GM21390 (cell line): ENCODE measurements at regions not wholly inside any gene's neighbourhood (a gene's known extent, or its start where the extent isn't known, plus 50 kb on each side); places are given as distances from the start of the nearest gene placed in this dataset.

Source experiments
- ATAC-seq: cut with Tn5 transposase; IDR thresholded peaks from one replicate; pipeline ENCODE4 v1.9.1; 2021; ENCODE audit not compliant: unreplicated experiment

DNA sequence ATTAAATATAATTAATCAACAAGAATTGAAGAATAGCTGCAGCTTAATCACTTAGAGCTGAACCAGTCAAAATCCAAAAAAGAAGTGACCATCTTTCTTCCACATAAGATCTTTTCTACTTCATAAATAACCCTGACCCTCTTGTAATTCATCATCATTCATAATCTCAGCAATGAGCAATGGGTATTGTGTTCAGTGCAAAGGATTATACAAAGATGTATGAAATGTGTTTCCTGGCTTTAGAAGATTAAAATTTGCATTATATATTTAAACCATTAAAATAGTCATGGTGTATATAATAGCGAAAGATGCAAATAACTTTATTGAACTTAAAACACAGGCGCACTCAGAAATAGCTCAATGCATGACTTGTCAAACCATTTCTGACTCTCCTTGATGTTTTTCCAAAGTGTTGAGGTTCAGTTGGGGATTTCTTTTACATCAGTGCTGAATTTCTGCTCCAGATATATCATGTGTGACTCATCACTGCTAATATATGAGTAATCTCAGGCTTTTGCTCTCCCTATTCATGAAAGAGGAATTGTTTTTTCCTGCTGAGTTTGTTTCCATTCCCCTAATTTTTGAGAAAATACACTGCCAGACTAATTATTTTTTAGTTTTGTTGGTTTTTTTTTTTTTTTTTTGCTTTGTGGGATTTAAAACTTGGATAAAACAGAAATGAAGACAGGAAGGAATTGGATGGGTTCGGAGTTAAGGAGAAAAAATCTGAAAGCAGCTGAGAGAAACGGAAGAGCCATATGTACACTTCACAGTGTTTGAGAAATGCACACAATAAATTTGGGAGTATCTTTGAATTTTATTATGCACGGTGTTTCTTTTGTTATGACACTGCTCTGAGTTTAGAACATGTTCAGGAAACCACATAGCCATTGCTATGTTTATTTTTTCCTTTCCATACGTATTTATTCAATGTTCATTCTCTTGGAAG is 290.1 kb upstream of the PCDH7 start:
- no peak for ATAC-seq

DNA sequence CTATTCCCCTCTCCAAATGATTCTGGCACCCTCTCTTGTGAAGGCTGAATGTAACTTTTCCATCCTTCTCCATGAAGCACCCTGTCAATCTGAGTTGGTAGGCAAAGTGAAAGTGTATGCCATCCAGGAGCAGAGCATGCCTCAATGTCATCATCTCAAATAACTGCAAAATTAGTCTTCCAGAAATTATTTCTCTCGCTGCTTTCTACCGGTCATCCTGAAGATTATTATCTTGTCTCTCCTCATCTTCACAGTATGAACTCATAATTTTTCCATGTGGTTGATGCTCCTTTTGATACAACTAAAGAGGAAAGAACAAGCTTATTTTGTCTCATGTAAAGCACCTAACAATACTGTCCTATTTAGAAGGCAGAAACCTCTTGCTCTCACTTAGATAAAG is 285.5 kb upstream of the PCDH7 start:
- ATAC-seq = no peak

DNA sequence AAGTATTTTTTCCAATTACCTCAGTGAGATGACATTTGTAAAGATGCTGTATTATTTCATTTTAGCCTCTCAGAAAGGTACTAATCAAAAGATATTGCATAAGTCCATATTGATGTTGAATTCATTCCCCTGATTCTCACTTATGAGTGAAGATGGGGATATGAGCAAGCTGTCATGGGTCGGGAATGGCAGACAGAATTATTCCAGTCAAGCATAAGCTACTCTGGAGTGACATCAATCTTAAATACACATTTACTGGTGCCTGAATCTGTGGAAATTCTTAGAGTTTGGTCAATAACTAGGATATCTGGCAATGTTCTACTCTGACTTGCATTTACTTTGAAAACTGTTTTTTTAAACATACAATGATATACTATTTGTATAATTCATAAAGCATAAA is 283.8 kb upstream of the PCDH7 start:
- ATAC-seq = no peak

DNA sequence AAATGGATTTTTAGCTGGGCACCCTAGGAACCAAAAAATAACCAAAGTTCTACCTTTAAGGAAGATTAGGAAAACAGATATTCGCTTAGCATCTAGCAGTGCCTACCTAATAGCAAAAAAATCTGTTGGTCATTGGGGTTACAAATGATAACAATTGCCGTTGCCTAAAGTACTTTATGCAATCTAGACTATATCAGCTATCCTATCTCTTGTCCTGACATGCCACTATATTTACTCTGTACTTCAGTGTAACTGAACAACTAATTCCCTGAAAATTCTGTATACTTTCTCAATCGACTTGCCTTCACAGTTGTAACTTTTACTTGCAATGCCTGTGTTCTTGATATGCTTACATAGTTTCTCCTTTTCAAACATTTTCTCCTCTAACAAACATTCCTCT is 282.9 kb upstream of the PCDH7 start:
- no peak for ATAC-seq

DNA sequence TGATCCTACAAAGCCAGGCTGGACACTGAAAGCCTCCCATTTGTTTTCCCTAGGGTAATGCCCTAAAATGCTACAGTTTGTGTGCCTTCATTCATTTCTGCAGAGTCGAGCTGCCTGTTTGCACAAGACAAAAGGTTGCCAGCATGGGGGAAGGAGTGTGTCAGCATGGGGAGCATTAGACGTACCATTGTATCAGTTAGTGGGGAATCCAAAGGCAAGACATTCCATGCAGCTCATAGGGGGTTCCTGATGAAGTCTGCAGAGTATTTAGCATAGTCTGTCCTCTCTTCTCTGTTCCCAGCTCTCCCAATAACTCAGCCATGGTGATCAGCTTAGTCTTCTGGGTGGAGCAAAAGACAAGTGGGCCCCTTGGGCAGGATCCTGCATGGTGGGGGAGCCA is 276.9 kb upstream of the PCDH7 start:
- no peak for ATAC-seq

DNA sequence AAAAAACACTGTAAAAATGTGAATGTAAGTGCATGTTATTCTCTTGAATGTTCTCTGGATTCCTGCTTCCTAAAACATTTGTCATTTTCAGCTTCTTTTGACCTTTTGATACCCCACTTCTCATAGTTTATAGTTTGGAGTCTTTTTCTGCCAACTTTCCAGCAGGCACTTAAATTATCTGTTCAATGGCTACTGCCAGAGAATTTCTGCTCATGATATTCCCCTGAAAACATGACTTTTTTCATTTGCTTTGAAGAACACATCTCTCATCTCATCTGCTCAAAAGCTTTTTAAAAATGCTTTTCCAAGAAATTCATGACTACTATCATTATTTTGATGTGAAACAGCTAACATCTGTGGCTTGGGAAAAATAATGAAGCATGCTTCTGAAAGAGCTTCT is 269.7 kb upstream of the PCDH7 start:
- no peak for ATAC-seq

DNA sequence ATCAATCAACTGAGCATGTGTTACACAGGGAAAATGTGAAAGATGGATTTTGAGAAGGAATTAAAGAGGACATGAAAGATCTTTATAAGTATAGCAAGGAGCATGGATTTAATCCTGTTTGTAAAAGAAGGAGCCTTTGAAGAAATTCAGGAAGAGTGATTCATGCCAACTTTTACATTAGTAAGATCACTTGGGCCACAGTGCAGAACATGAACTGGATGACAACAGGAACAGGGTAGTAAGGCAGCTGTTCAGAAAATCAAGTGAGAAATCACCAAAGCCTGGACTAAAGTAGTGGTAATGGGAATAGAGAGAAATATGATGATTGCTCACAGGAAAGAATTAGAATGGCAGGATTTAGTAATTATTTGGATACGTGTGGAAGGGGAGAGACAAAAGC is 265.7 kb upstream of the PCDH7 start:
- ATAC-seq = no peak

DNA sequence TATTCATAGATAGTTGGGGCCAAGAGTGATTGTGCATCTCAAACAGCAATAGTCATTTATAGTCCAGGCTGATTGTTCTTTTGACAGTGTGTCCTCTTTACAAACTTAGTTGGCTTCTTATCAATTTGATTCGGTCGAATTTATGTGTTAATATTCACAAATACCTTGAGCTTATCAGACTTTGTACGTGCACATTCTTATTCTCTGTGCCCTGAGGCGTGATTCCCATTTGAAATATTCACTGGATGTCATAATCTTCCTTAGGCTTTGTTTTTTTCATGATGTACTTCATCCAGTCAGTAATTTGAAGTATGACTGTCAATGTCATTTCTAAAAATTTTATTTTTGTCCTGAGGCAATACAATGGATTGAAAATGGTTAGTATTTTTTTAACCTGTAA is 263.5 kb upstream of the PCDH7 start:
- no peak for ATAC-seq

DNA sequence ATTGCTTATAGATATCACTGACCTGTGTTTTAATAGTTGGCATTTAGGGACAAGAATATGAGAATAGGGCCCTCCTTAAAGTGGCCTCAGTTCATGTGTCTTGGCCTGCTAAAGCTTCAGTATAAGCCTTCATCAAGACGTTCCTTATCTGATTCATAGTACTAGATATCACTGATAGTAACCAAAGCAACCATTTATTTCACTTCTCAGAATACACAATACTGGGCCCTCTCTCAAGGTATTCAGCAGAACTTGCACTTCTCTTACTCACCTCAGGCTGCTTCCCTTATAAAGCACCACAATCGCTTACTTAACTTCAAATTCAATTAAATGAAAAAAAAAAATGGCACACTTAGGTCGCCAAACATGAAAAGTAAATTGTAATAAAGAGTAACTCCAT is 259.4 kb upstream of the PCDH7 start:
- ATAC-seq = no peak

DNA sequence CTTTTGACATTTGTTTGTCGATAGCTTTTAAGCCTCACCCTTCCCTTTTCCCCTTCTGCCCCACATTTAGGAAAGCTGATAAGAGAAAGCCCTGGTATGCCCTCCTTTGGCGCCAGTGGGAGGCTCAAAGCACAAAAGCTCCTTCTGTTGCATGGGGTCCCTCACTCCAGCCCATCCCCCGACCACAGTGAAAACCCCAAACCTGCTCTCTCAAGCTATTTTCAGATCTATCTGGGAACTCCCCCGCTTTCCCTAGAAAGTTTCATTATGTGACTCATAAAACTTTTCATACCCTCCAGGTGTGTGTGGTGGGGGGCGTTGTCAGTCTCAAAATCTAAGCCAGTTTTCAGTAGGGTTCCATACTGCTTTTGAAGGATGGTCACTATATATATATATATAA is 259.0 kb upstream of the PCDH7 start:
- no peak for ATAC-seq

DNA sequence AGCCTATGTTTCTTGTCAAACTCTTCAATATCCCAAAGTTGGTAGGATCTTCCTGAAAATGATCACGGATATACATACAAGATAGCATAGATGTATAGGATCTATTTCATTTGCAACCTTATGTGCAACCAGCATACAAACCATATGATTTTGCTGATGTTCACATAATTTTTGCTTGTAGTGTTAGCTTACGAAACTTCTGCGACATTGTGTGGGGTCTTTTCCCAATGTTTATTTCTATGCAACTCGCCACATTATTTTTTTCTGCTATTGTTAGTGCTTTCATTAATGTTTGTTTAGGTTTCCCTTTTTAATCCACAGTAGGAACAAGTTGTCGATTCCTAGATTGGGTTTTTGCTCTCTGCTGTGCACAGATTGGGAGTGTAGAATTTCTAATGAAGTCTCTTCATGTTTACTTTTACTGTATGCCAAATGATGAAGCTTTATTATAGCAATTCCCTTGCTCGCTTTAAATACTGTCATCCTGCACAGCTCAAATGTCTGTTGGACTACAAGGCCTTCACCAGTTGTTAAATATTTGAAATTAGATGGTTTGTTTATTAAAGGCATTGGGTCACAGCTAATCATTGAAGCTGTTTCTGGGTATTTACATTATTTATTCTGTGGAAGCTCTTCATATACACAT is 257.6 kb upstream of the PCDH7 start:
- ATAC-seq = no peak

DNA sequence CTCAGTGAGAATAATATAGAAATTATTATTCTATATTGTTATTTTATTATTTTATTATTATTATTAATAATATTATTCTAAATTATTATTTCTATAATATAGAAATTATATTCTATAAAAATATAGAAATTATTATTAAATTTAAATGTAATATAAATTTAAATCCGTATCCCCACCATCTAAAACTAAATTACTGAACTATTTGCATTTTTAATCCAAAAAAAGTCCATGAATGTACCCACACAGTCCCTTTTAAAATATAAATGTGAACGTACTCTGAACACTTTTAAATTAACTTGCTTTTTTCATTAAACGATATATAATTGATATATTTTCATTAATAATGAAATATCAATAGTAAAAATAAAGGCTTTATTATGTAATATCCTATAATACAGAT is 248.3 kb upstream of the PCDH7 start:
- no peak for ATAC-seq

DNA sequence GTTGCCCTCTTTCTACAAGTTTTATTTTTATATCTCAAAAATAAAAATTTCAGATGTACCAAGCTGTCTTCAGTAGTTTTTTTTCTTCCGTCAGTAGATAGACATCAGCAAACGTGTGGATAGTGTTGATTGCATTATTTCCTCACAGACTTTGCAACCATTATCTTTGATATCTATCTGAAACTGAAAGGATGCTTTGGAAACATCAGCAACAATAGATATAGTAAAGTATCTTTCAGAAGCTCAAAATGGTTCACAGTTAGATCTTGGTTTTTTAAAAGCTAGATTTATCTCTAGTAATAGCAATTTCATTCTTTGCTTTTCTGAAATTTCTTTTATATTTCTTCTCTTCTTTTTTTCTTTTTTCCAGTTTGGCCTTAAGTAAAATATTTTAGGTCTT is 246.9 kb upstream of the PCDH7 start:
- ATAC-seq = no peak

DNA sequence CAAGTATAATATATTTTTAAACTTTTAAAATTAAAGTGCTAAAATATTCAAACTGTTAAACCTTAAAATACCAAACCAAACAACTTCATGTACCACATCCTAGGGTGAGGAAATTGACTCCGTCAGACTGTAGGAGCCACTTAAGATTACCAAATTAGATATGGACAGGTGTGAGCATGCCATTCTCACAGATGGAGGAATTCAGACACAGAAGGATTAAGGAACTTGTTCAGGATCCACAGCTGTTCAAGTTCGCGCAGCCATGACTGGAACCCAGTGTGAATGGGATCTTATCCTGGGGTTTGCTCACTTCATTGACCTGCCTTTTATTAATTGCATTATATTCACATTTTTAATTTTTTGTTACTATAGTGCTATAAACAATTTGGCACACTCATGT is 224.9 kb upstream of the PCDH7 start:
- ATAC-seq = no peak

DNA sequence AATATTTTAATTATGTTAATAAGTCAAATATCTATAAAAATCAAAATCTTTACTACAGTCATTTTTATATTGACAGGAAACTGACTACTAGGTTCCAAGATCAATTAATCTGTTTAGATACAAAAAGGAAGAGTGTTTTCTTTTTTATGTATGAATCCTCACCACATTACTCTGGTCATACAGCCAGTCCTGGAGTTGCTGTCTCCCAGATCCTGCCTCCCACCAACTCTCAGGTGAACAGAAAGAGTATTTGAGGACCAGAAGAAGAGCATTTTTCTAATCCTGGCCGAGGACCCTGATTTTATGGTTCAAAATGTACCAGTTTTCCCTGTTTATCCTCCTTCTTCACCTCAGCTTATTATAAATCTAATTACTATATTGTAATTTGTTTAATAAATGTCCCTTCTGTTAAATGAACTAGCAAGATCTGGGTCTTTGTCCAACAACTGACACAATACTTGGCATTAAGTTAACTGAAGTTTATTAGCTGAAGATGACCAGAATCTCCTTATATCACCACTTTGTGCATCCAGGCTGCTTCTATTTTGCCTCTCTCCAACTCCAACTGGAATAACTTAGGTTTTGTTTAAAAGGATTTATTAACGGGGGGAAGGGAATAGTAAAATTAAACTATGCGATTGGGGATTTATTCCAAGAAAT is 224.4 kb upstream of the PCDH7 start:
- ATAC-seq = no peak

DNA sequence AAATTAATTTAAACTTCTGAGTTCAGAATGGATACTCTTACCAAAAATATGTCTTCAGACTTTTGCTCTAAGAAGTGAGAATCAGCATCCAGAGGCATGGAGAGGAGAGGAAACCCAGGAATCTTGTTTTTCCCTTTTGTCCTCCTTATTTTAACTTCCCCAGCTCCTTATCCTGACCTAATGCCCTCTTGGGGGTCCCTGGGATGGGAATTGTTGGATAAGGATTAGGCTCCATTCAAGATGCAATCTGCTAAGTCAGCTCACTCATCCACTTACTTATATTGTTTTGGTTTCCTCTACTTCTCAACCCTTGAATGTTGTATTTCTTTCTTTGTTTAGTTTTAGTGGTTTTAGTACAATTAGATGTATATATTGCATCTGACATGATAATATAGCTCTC is 208.4 kb upstream of the PCDH7 start:
- ATAC-seq = no peak

DNA sequence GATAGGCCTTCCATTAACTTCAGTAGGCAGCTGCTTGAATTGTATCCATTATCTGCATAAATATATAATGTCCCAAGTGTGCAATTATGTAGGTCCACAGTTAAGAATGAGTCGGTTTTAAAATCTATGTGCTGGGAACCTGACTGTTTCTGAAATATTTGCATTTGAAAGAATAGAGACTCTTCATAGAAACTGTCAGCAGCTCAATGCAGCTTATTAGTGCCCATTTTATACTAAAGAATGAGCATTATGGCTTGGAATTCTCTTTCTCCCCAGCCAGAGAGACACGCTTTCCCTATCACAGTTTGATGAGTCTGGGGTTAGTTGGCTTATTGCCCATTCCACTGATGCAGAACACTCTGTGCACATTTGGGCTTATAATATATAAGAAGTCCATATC is 202.0 kb upstream of the PCDH7 start:
- ATAC-seq = no peak

DNA sequence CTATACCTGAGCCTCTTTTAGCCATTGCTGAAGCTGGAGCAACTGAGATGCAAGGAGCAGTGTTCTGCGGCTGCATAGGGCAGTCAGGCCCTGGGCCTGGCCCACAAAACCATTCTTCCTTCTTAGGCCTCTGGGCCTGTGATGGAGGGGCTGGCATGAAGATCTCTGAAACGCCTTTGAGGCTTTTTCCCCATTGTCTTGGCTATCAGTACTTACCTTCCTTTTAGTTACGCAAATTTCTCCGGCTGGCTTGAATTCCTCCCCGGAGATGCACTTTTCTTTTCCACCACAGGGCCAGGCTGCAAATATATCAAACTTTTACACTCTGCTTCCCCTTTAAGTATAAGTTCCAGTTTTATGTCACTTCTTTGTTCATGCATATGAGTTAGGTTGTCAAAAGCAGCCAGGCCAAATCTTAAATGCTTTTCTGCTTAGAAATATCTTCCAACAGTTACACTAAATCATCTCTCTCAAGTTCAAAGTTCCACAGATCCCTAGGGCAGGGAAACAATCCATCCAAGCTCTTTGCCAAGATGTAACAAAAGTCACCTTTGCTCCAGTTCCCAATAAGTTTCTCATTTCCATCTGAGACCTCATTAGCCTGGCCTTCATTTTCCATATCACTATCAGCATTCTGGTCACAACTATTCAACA is 194.4 kb upstream of the PCDH7 start:
- ATAC-seq = no peak

DNA sequence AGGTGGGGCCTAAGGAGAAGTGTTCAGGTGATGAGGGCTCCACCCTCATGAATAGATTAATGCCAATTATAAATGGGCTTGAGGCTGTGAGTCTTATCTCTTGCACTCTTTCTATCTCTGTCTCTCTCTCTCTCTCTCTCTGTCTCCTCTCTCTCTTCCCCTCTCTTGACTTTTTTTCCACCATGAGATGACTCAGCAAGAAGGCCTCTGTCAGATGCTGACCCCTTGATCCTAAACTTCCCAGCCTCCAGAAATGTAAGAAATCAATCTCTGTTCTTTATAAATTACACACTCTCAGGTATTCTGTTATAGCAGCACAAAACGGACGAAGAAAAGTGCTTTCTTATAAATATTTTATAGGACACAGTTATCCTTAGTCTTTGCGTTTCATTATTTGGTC is 184.9 kb upstream of the PCDH7 start:
- ATAC-seq = no peak

DNA sequence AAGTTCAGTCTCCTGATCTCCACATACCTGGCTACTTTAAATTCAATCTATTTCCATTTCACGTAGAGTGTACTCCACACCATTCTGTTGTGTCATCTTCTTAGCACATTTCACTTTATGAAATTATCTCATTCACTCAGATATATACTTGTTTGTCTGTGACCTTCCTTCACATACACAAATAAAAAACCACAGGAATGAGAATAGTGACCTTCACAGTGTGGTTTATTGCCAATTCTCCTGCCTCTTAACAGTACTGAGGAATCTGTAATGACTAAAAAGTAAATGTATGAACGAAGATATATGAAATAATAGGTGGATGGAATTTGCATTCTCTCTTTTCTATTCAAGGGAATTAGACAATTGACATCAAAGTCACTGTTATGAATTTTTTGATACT is 183.9 kb upstream of the PCDH7 start:
- no peak for ATAC-seq

DNA sequence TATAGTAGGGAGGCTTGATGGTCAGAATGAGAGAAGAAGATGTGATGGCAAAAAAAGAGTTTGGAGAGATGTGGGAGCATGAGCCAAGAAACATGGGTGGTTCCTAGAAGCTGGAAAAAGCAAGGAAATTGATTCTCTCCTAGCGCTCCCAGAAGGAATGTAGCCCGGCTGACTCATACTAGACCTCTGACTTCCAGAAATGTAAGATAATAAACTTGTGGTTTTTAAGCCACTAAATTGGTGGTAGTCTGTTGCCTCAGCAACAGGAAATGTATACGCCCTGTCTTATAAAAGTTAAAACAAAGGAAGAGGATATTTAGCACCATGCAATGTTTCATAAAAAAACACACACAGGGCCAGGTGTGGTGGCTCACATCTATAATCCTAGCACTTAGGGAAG is 182.7 kb upstream of the PCDH7 start:
- no peak for ATAC-seq

DNA sequence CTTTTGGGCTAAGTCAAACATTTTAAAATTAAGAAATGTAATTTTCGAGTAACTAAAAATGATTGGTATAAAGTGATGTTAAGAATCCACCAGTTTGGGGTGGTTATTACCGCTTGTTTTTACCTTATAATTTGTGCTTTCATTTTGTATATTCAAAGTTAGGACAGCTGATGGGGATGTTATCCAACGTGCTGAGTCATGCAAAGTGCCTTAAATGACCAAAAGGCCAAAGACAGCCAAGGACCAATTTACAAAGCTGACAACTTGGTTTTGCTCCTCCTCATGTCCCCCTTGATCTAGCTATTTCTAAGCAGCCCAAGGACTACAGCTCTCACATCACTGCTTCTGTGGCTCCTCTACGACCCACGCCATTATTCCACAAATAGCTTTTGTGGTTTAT is 181.4 kb upstream of the PCDH7 start:
- ATAC-seq = no peak
